H1 (cell line): ENCODE measurements at regions not wholly inside any gene's neighbourhood (a gene's known extent, or its start where the extent isn't known, plus 50 kb on each side); places are given as distances from the start of the nearest gene placed in this dataset.

Source experiments
- CTCF ChIA-PET: fragments of 300-600 bp; sonication (Branson Sonifier 250); formaldehyde crosslinking; loops from one replicate; lab custom pipeline; 2021; ENCODE audit not compliant: partially characterized antibody; lab: Charles Lee
- POLR2A ChIA-PET: fragments of 300-600 bp; sonication (Branson Sonifier 250); formaldehyde crosslinking; loops from one replicate; lab custom pipeline; 2021; ENCODE audit warnings: inconsistent platforms; ENCODE audit not compliant: partially characterized antibody; lab: Charles Lee
- DNase-seq, 2 experiments: peaks; one replicate each; pipeline versions ENCODE4 v3.0.0 to v3.0.0-alpha.2; 2010 to 2022; ENCODE audit warnings: low spot score in 2 of 2, low read depth in 1 of 2, mixed read lengths in 1 of 2
- FAIRE-seq: peaks from 2 replicates; lab custom pipeline; 2011; peaks lifted over from hg19 to GRCh38; lab: Jason Lieb, UNC
- H2AFZ ChIP-seq: 2 replicates; pipeline ENCODE4 v1.8.1; 2012; ENCODE audit warnings: low read length, inconsistent platforms
- H2AK5ac ChIP-seq: 2 replicates; pipeline ENCODE4 v1.6.1; 2013; ENCODE audit warnings: low read depth, low read length
- H2BK120ac ChIP-seq: replicated peaks from 2 replicates; pipeline ENCODE3; 2013; ENCODE audit warnings: low read depth, low read length, inconsistent platforms
- H2BK12ac ChIP-seq: 2 replicates; pipeline ENCODE4 v1.6.1; 2013; ENCODE audit warnings: low read depth, low read length
- H2BK15ac ChIP-seq: 2 replicates; pipeline ENCODE4 v1.6.1; 2013; ENCODE audit warnings: low read length
- H2BK20ac ChIP-seq: 2 replicates; pipeline ENCODE4 v1.6.1; 2013; ENCODE audit warnings: low read length
- H2BK5ac ChIP-seq: 2 replicates; pipeline ENCODE4 v1.6.1; 2013; ENCODE audit warnings: low read depth, low read length
- H3K14ac ChIP-seq: 2 replicates; pipeline ENCODE4 v1.6.1; 2013; ENCODE audit warnings: inconsistent platforms; ENCODE audit not compliant: insufficient read length
- H3K18ac ChIP-seq: 2 replicates; pipeline ENCODE4 v1.6.1; 2013; ENCODE audit warnings: low read length; ENCODE audit errors: extremely low read depth
- H3K23ac ChIP-seq: 2 replicates; pipeline ENCODE4 v1.6.1; 2013; ENCODE audit warnings: inconsistent platforms; ENCODE audit not compliant: insufficient read length
- H3K23me2 ChIP-seq: 2 replicates; pipeline ENCODE4 v1.6.1; 2013; ENCODE audit warnings: low read depth, low read length
- H3K27ac ChIP-seq: 2 replicates; pipeline ENCODE4 v1.6.1; 2011; ENCODE audit warnings: low read depth, low read length, inconsistent platforms
- H3K27me3 ChIP-seq, 4 experiments: replicated peaks in 1 of 4; 1 replicate in 1 of 4; 2 replicates in 3 of 4; pipeline versions ENCODE4 v1.6.1 to v1.8.1; 2011 to 2013; ENCODE audit warnings: low read length in 3 of 4, mild to moderate bottlenecking in 3 of 4, inconsistent platforms in 2 of 4, mixed read lengths in 2 of 4, moderate library complexity in 1 of 4; ENCODE audit not compliant: control insufficient read depth in 3 of 4, insufficient read depth in 3 of 4; ENCODE audit errors: extremely low read depth in 1 of 4
- H3K36me3 ChIP-seq, 4 experiments: 2 replicates each; pipeline versions ENCODE4 v1.6.1 to v1.8.1; 2011 to 2013; ENCODE audit warnings: mild to moderate bottlenecking in 4 of 4, low read length in 3 of 4, moderate library complexity in 2 of 4, control low read depth in 1 of 4, inconsistent platforms in 1 of 4; ENCODE audit not compliant: insufficient read depth in 4 of 4, control insufficient read depth in 2 of 4
- H3K4ac ChIP-seq: replicated peaks from 2 replicates; pipeline ENCODE3; 2013; ENCODE audit warnings: low read length, low read depth, mixed read lengths, inconsistent platforms; ENCODE audit not compliant: insufficient read length
- H3K4me1 ChIP-seq, 4 experiments: replicated peaks in 1 of 4; 1 replicate in 1 of 4; 2 replicates in 3 of 4; pipeline versions ENCODE4 v1.6.1 to v1.8.1; 2011 to 2013; ENCODE audit warnings: low read length in 3 of 4, inconsistent platforms in 2 of 4, mixed read lengths in 1 of 4; ENCODE audit not compliant: insufficient read depth in 4 of 4, control insufficient read depth in 3 of 4
- H3K4me2 ChIP-seq, 2 experiments: 2 replicates each; pipeline versions ENCODE4 v1.6.1 to v1.8.1; 2011 to 2013; ENCODE audit warnings: low read depth in 2 of 2, low read length in 2 of 2, control low read depth in 1 of 2, inconsistent platforms in 1 of 2, mild to moderate bottlenecking in 1 of 2; ENCODE audit not compliant: insufficient read depth in 1 of 2
- H3K4me3 ChIP-seq, 4 experiments: fragments of 200-600, 300-600 bp in 1 of 4; sonication (generic), shearing (Covaris generic), sonication (Bioruptor Twin) in 1 of 4; 2 replicates each; pipeline versions ENCODE4 v1.5.1 to v1.8.1; 2011 to 2016; ENCODE audit warnings: low read length in 4 of 4, low read depth in 3 of 4, control low read depth in 2 of 4, inconsistent platforms in 2 of 4, mild to moderate bottlenecking in 2 of 4, mixed read lengths in 1 of 4, moderate library complexity in 1 of 4; ENCODE audit not compliant: insufficient read depth in 2 of 4; ENCODE audit errors: extremely low read depth in 1 of 4
- H3K56ac ChIP-seq: replicated peaks from 2 replicates; pipeline ENCODE3; 2013; ENCODE audit warnings: low read depth, mild to moderate bottlenecking, mixed read lengths, low read length, inconsistent platforms; ENCODE audit not compliant: insufficient read length
- H3K79me1 ChIP-seq: 2 replicates; pipeline ENCODE4 v1.6.1; 2013; ENCODE audit warnings: low read depth, low read length, control low read depth
- H3K79me2 ChIP-seq, 2 experiments: 2 replicates each; pipeline versions ENCODE4 v1.6.1 to v1.8.1; 2012 to 2013; ENCODE audit warnings: low read length in 2 of 2, mild to moderate bottlenecking in 2 of 2, inconsistent platforms in 1 of 2; ENCODE audit not compliant: insufficient read depth in 2 of 2, control insufficient read depth in 1 of 2
- H3K9ac ChIP-seq, 4 experiments: replicated peaks in 1 of 4; 1 replicate in 1 of 4; 2 replicates in 3 of 4; pipeline versions ENCODE4 v1.6.1 to v1.8.1; 2011 to 2013; ENCODE audit warnings: low read depth in 3 of 4, low read length in 3 of 4, control low read depth in 2 of 4, mild to moderate bottlenecking in 2 of 4, moderate library complexity in 2 of 4, inconsistent platforms in 1 of 4; ENCODE audit errors: extremely low read depth in 1 of 4
- H3K9me3 ChIP-seq, 2 experiments: 2 replicates each; pipeline versions ENCODE4 v1.6.1 to v1.8.1; 2012 to 2013; ENCODE audit warnings: mild to moderate bottlenecking in 2 of 2, moderate library complexity in 2 of 2, control low read depth in 1 of 2, inconsistent platforms in 1 of 2, low read depth in 1 of 2, low read length in 1 of 2, mixed read lengths in 1 of 2; ENCODE audit not compliant: insufficient read depth in 2 of 2
- H4K20me1 ChIP-seq, 2 experiments: replicated peaks in 1 of 2; 2 replicates each; pipeline versions ENCODE3 to v1.8.1; 2011 to 2013; ENCODE audit warnings: inconsistent platforms in 2 of 2, low read length in 2 of 2, mild to moderate bottlenecking in 1 of 2; ENCODE audit not compliant: insufficient read depth in 2 of 2, control insufficient read depth in 1 of 2
- H4K5ac ChIP-seq: 2 replicates; pipeline ENCODE4 v1.6.1; 2013; ENCODE audit warnings: low read length, low read depth, mixed read lengths, inconsistent platforms; ENCODE audit not compliant: insufficient read length
- H4K8ac ChIP-seq: 2 replicates; pipeline ENCODE4 v1.8.0; 2013; ENCODE audit warnings: mild to moderate bottlenecking, moderate library complexity, low read length, inconsistent platforms; ENCODE audit not compliant: insufficient read depth; ENCODE audit errors: extremely low read depth
- H4K91ac ChIP-seq: replicated peaks from 2 replicates; pipeline ENCODE3; 2013; ENCODE audit warnings: low read length, mixed read lengths, inconsistent platforms; ENCODE audit not compliant: insufficient read length
- ATF2 ChIP-seq: IDR thresholded peaks from 2 replicates; pipeline ENCODE4 v1.6.1; 2012; ENCODE audit warnings: low read length, inconsistent platforms
- HDAC6 ChIP-seq: IDR thresholded peaks from one replicate; pipeline ENCODE4 v1.7.1; 2012; ENCODE audit warnings: low read depth, mild to moderate bottlenecking, inconsistent platforms, low read length, moderate library complexity
- SP1 ChIP-seq: IDR thresholded peaks from 2 replicates; pipeline ENCODE4 v1.6.1; 2011; ENCODE audit warnings: low read depth, low read length
- ZNF274 ChIP-seq: IDR thresholded peaks from 2 replicates; pipeline ENCODE4 v1.7.0; 2012; ENCODE audit warnings: low read length, borderline replicate concordance; ENCODE audit errors: extremely low read depth
- WGBS, 2 experiments: shearing (Covaris generic) in 1 of 2; methylation state at CpG; one replicate each; pipeline versions ENCODE4 v1.1.6 to v1.1.7; 2013 to 2015; ENCODE audit warnings: low lambda C conversion rate in 2 of 2, mixed read lengths in 2 of 2, inconsistent platforms in 1 of 2, low coverage in 1 of 2, missing lambda C conversion rate in 1 of 2; ENCODE audit not compliant: insufficient replicate concordance in 2 of 2, insufficient coverage in 1 of 2, insufficient read length in 1 of 2; ENCODE audit errors: extremely low coverage in 1 of 2, missing lambda C conversion rate in 1 of 2; 5-methylcytosine and 5-hydroxymethylcytosine counted together

- ChIA-PET CTCF (interaction anchor here (0.6 to 6.8 kb wide), 19 partner anchors 11 to 394 kb away, joined by 3 to 55 read pairs (median 7); no protein-coding TSS in a partner anchor), POLR2A (no interaction called here)
- no peak overlapping the region for H2BK15ac ChIP-seq
- no peaks in the 10 kb centered on the region for H3K27me3 ChIP-seq
- H3K4me2 ChIP-seq, result no peak overlapping the region
- H2BK5ac ChIP-seq, result no peak overlapping the region
- no peaks in the 10 kb centered on the region for H4K20me1 ChIP-seq
- H3K14ac ChIP-seq, result no peak overlapping the region
- H3K56ac ChIP-seq, result no peak overlapping the region
- no peak overlapping the region for H3K23ac ChIP-seq
- no peaks in the 10 kb centered on the region for H3K4me1 ChIP-seq
- FAIRE-seq (no peak), DNase-seq (no peak)
- H3K36me3 ChIP-seq, result no peaks in the 10 kb centered on the region
- no peak overlapping the region for H2AFZ ChIP-seq
- 95% methylated on average over 16 of the region's 16 CpGs; no CpG with 5 or more reads in 1 of the 2 experiments for WGBS, 2 experiments
- H4K8ac ChIP-seq, result no peak overlapping the region
- H4K91ac ChIP-seq, result no peak overlapping the region
- H2BK120ac ChIP-seq, result no peak overlapping the region
- H3K4ac ChIP-seq, result no peak overlapping the region
- no peaks in the 10 kb centered on the region for H3K9me3 ChIP-seq
- H3K27ac ChIP-seq, result no peak overlapping the region
- H3K18ac ChIP-seq, result no peak overlapping the region
- H4K5ac ChIP-seq, result no peak overlapping the region
- H3K79me1 ChIP-seq, result no peaks in the 10 kb centered on the region
- no peak overlapping the region for H2BK20ac ChIP-seq
- no peak overlapping the region for H2BK12ac ChIP-seq
- H3K9ac ChIP-seq, result no peak overlapping the region
- no peak overlapping the region for H3K4me3 ChIP-seq
- H3K23me2 ChIP-seq, result peaks cover 2% of the 10 kb centered on the region; the same call in 1 of the 2 replicates
- H2AK5ac ChIP-seq, result no peak overlapping the region
- H3K79me2 ChIP-seq, result no peaks in the 10 kb centered on the region
- TF ChIP-seq ZNF274, result no peak
- TF ChIP-seq ATF2, result no peak
- no peak for TF ChIP-seq HDAC6
- TF ChIP-seq SP1, result no peak
Observed at GRCh38 chr2:19748711-19749506, 152.9 kb downstream of the TTC32 start.
